Right cardiac atrium (tissue), 5 donors: ENCODE measurements at regions not wholly inside any gene's neighbourhood (a gene's known extent, or its start where the extent isn't known, plus 50 kb on each side); places are given as distances from the start of the nearest gene placed in this dataset.

Experiments used
- ATAC-seq, 2 donors: fragments of 200-7000 bp; cut with Tn5 transposase; one replicate each; pipeline versions ENCODE4 v1.8.0 to v1.9.1; 2020; ENCODE audit warnings: moderate library complexity in 2 of 2, mild to moderate bottlenecking in 1 of 2
- DNase-seq, 3 donors: peaks; one replicate each; pipeline ENCODE4 v3.0.0-alpha.2; 2020
- H3K27ac ChIP-seq: one replicate; pipeline ENCODE4 v1.5.1; 2013; ENCODE audit warnings: mild to moderate bottlenecking, low read length, control low read depth, moderate library complexity
- H3K27me3 ChIP-seq: one replicate; pipeline ENCODE4 v1.6.1; 2013; ENCODE audit not compliant: control insufficient read depth, insufficient read depth
- H3K4me1 ChIP-seq: one replicate; pipeline ENCODE4 v1.6.1; 2013; ENCODE audit warnings: low read length; ENCODE audit not compliant: control insufficient read depth, insufficient read depth
- H3K4me3 ChIP-seq: one replicate; pipeline ENCODE4 v1.5.1; 2013; ENCODE audit warnings: low read length, control low read depth
- H3K9me3 ChIP-seq: one replicate; pipeline ENCODE4 v1.6.1; 2013; ENCODE audit warnings: low read length; ENCODE audit not compliant: control insufficient read depth
- WGBS: extraction: QIAGEN DNeasy Blood & Tissue Kit; methylation state at CpG from one replicate; pipeline ENCODE4 v1.1.7; 2013; 5-methylcytosine and 5-hydroxymethylcytosine counted together
- intact Hi-C, 4 donors: fragments of 100-400 bp; cut with DNase I; formaldehyde crosslinking; loops; one replicate each; pipeline versions ENCODE4 v1.11.0 to v1.14.0; 2022 to 2023
- donor health status: healthy with polysubstance abuse.
- donor health status: DM: no; HTN: yes; CAD: no.
- donor health status: DM: no; HTN: no; CAD: no.
- donor health status: DM: no; HTN: yes; CAD: no; lungs with severe emphysema.
- donor health status: DM: yes; HTN: yes; CAD: no.

DNA sequence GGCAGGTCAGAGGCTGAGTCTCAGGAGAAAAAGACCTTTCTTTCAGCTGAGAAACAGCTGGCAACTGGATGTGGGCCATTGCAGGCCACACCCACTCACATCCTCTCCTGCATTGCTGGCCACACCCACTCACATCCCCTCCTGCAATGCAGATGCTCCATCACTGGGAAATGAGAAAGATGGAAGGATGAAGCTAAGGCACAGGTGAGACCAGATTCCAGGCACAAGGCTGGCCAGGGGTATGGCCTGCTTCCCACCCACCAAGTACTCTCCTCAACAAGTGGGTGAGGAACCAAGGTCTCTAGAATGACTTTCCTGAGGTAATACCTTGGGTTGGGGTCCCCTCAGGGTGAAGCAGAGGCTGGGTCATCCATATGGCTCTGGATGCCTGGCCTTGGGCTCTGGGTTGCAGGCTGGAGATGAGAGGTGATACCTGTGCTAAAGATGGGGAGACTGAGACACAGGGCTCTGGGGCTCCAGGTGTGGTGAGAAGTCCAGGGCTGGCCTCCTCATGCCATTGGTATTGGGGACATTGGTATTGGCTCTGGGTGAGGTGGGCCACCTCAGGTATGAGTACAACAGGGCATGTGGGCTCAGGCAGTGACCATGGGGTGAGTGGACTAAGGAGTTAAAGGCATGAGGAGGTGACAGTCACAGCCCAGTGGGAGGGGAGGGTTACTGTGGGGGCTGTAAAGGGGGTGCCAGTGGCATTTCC, 1726.8 kb downstream of the TP53TG3F start:
- Histone ChIP-seq H3K27ac (no peak overlapping the region), H3K27me3 (no peaks in the 10 kb centered on the region), H3K4me1 (no peaks in the 10 kb centered on the region), H3K9me3 (no peaks in the 10 kb centered on the region), H3K4me3 (no peak overlapping the region)
- intact Hi-C loops: no loop called here
- DNase-seq (no peak), ATAC-seq (no peak)

DNA sequence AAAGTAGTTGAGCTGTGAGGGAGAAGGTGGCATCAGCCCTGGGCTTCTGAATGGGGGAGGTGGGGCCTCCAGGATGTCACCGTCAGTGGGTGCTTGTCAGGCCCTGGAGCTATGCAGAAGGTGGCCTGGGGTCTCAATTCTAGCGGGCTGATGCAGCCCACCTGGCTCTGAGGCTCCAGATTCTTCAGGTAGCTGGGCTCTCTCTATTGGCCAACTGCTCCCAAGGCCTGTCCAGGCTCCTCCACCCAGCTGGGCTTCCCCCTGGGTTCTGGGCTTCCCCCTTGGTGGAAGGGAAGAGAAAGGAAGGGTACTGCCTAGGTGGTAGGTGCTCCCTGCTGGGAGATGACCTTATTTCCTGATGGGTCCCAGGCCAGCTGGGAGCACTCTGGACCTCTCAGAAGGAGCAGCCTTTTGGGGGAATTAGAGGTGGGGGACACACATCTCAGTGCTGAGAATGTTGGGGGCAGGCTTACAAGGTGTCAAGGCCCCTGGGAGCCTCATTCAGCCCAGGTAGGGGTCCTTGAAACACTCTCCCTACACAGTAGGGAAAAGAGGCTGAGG, 1728.3 kb downstream of the TP53TG3F start:
- ATAC-seq: no peak
- intact Hi-C loops: no loop called here
- Histone ChIP-seq H3K4me3 (no peak overlapping the region), H3K9me3 (no peaks in the 10 kb centered on the region), H3K27me3 (no peaks in the 10 kb centered on the region), H3K27ac (no peak overlapping the region), H3K4me1 (no peaks in the 10 kb centered on the region)
- no peak for DNase-seq
- 40% methylated on average over 2 of the region's 2 CpGs for WGBS

DNA sequence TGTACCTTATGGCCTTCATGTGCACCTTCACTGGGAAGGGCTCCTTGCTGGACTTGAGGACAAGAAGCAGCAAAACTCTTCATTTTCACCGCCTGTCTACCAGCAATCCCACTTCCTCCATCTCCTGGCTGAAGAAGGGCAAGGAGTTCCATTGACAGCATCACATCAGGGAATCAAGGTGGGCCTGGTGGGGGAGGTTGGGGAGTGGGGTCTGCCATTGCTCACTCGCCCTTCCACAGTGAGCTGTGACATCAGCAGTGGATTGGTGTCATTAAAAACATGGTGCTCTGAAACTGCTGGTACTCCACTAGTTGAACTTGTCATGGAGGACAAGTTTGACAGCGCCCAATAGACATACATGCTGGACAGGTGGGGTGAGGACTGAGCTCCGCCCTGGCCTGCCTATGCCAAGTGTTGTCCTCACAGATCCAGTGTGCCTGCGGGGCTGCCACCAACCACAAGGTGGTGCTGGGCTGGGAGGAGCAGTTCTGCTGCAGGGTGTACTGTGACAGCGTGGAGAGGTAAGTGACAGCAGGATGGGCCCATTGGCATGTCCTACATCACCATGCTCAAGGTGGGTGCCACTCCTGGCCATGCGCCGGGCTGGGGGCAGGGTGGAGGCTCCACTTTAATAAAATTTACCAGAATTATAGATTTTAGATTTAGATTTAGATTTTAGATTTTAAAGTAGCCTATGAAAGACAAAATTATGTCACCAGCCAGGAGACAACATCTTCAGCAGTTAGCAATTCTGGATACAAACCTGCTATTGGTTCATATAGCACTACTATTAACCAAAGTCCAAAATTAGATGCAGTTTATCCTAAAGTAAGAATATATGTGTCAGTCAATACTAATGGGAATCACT, 1729.1 kb downstream of the TP53TG3F start:
- peak in 1 of 3 donors; percentile 53 for DNase-seq
- H3K27ac ChIP-seq: no peak overlapping the region
- H3K9me3 ChIP-seq: no peaks in the 10 kb centered on the region
- 40% methylated on average over 8 of the region's 8 CpGs for WGBS
- H3K27me3 ChIP-seq: no peaks in the 10 kb centered on the region
- intact Hi-C loops: no loop called here
- H3K4me1 ChIP-seq: no peaks in the 10 kb centered on the region
- H3K4me3 ChIP-seq: no peak overlapping the region
- peak; percentile 23 to 41 for ATAC-seq

DNA sequence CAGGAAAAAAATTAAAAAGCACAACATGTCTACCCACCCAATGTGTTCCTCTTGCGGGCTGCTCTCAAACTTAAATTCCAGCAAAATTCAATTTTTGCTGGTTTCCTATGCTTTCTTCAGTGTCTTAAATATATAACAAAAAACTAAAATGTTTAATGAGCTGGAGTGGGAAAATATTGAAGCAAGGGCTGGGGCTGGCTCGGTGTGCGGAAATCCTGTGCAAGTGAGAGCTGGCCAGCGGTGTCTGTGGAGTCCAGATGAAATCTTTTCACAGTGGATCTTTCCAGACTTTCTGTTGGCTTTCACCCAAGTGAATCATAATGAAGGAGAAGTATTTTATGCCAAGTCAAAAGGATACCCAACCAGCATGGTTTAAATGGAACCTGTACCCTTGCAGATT, 1733.6 kb downstream of the TP53TG3F start:
- WGBS: 78% methylated on average over 4 of the region's 4 CpGs
- no peak for DNase-seq
- no peak overlapping the region for H3K4me3 ChIP-seq
- intact Hi-C loops: no loop called here
- no peaks in the 10 kb centered on the region for H3K9me3 ChIP-seq
- ATAC-seq: no peak
- H3K4me1 ChIP-seq: no peaks in the 10 kb centered on the region
- no peak overlapping the region for H3K27ac ChIP-seq
- H3K27me3 ChIP-seq: no peaks in the 10 kb centered on the region

DNA sequence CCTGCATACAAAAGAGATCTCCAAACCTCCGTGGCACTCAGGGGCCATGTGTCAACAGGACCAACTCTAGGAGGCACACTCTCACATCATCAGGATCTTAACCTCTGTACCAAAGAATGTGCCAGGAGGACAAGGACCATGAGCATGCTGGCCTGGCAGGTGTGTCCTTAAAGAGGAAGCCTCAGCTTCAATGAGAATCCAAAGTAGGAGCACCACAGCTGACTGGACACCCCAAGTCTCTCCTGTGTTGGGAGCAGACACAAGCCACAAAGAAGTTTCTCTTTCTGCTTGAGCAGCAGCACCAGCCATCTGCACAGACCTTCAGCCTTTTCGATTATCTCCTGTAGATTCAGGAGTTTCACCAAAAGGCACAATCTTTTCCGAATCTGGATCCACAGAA, 1734.5 kb downstream of the TP53TG3F start:
- Histone ChIP-seq H3K4me1 (no peaks in the 10 kb centered on the region), H3K27me3 (no peaks in the 10 kb centered on the region), H3K9me3 (no peaks in the 10 kb centered on the region), H3K4me3 (no peak overlapping the region), H3K27ac (no peak overlapping the region)
- 53% methylated on average over 3 of the region's 3 CpGs for WGBS
- no peak for DNase-seq
- ATAC-seq: no peak
- intact Hi-C loops: no loop called here

DNA sequence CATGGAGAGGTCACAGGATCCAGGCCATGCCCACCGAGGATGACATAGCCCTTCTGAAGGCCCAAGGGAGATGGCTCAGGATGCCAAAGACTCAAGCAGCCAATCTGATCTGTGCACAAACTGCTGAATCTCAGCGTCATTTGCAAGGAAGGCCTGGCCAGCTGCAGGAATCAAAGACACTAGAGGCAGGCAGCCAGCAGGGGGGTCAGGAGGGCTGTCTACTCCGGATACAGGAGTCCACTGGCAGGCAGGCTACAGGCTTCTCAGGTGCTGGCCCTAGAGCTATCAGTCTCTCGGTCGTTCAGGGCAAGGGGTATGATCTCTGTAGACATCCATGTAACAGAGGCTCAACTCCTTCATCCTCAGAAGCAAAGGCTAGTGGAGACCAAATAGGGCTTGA, 1735.3 kb downstream of the TP53TG3F start:
- intact Hi-C loops: no loop called here
- Histone ChIP-seq H3K4me3 (no peak overlapping the region), H3K27ac (no peak overlapping the region), H3K27me3 (no peaks in the 10 kb centered on the region), H3K4me1 (no peaks in the 10 kb centered on the region), H3K9me3 (no peaks in the 10 kb centered on the region)
- WGBS: 73% methylated on average over 5 of the region's 5 CpGs
- DNase-seq (no peak), ATAC-seq (no peak)

DNA sequence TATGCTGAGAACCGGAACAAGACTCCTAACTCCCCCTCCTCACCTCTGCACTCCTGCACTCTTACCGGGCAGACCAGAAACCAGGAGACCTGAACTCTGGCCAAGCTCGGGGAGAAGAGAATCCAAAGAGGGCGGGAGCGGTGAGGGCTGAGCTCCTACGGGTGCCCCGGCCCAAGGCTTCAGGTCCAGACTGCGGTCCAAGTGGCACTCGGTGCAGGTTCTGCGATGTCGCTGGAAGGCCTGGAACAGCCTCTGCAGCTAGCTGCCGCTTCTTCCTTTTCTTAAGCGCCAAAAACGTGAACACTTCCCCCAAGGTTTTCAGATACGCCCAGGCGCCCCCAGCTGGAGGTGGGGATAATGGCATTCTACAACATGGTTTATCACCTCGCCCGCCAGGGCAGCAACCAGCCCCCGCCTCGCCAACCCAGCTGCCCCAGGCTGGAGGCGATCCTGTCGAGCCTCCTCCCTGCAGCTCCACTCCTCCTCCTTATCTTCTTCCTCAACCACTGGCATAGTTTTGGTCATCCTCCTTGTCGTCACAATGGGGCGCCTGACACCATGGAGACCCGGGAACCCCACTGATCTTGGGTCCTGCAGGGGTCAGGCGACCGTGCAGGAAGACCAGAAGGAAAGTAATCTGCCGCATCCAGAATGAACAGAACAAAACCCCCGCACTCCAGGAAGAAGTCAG, 1735.9 kb downstream of the TP53TG3F start:
- peak in 1 of 3 donors; percentile 25 for DNase-seq
- no peak overlapping the region for H3K4me3 ChIP-seq
- no peak overlapping the region for H3K27ac ChIP-seq
- no peak for ATAC-seq
- H3K27me3 ChIP-seq: no peaks in the 10 kb centered on the region
- WGBS: 69% methylated on average over 29 of the region's 29 CpGs
- H3K9me3 ChIP-seq: no peaks in the 10 kb centered on the region
- no peaks in the 10 kb centered on the region for H3K4me1 ChIP-seq
- intact Hi-C loops: no loop called here

DNA sequence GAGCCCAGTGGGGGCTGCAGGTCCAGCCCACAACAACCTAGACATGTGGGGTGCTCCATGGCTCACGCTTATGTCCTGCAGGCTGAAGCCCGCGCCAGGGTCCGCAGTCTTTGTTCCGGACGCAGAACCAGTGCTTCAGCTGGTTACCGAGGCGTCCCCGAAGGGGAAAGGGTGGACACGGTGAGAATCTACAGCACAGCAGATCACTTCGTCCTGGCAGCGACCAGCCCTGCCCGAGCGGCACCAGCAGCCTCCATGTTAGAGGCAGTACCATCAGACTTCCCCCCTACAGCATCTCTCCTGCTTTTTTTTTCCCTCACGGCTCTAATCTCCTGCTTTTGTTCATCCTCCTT, 1736.4 kb downstream of the TP53TG3F start:
- no peaks in the 10 kb centered on the region for H3K4me1 ChIP-seq
- no peaks in the 10 kb centered on the region for H3K9me3 ChIP-seq
- WGBS: 84% methylated on average over 15 of the region's 15 CpGs
- intact Hi-C loops: no loop called here
- DNase-seq (peak in 1 of 3 donors; percentile 21), ATAC-seq (no peak)
- no peak overlapping the region for H3K4me3 ChIP-seq
- no peaks in the 10 kb centered on the region for H3K27me3 ChIP-seq
- H3K27ac ChIP-seq: no peak overlapping the region

DNA sequence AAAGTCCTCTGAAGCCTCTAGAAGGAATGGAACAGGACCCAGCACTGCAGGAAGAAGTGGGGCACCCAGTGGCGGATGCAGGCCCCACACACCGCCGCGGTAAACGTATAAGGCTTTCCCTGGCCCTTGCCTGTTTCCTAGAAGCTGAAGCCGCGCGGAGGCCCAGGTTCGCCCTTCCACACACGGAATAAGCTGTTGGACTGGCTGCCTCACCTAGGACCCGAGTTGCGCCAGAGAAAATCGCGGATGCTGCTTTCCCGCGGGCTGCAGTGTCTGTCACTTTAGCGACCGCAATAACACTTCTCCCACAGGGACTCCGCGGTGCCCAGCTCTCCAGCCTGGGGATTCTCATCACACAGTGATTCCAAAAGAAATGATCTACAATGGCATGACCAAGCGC, 1736.9 kb downstream of the TP53TG3F start:
- ATAC-seq (no peak), DNase-seq (peak in 1 of 3 donors; percentile 26)
- WGBS: 79% methylated on average over 21 of the region's 21 CpGs
- H3K27ac ChIP-seq: no peak overlapping the region
- no peaks in the 10 kb centered on the region for H3K4me1 ChIP-seq
- H3K4me3 ChIP-seq: no peak overlapping the region
- intact Hi-C loops: no loop called here
- no peaks in the 10 kb centered on the region for H3K27me3 ChIP-seq
- H3K9me3 ChIP-seq: no peaks in the 10 kb centered on the region

DNA sequence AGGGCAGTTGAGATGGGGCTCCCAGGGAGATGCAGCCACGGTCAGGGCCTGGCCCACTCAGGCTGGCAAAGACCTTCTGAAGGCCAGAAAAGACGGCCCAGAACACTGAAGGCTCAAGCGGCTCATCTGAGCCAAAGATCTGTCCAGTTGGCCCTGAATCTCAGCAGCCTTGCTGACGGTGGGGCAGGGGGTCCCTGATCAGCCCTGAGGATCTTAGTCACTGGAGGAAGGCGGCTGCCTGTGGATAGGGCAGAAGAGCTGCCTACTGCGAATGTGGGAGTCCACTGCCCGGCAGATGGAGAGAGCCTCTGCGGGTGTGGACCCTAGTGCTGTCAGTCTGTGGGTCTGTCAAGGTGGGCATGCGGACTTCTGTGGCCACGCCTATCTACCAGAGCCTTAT, 1738.2 kb downstream of the TP53TG3F start:
- no peak for ATAC-seq
- no peak overlapping the region for H3K4me3 ChIP-seq
- H3K9me3 ChIP-seq: no peaks in the 10 kb centered on the region
- 67% methylated on average over 10 of the region's 10 CpGs for WGBS
- H3K4me1 ChIP-seq: no peaks in the 10 kb centered on the region
- H3K27ac ChIP-seq: no peak overlapping the region
- intact Hi-C loops: no loop called here
- H3K27me3 ChIP-seq: no peaks in the 10 kb centered on the region
- DNase-seq: no peak
